GM23248 (cell line): ENCODE measurements at regions not wholly inside any gene's neighbourhood (a gene's known extent, or its start where the extent isn't known, plus 50 kb on each side); places are given as distances from the start of the nearest gene placed in this dataset.

Experiments used
- DNase-seq: peaks from one replicate; pipeline ENCODE4 v3.0.0-alpha.2; 2015
- H2AFZ ChIP-seq: fragments of 200-600 bp; sonication (generic); 2 replicates; pipeline ENCODE4 v1.6.1; 2016; ENCODE audit warnings: antibody characterized with exemption
- H3F3A ChIP-seq: fragments of 200-600 bp; sonication (generic); 2 replicates; pipeline ENCODE4 v1.6.1; 2016; ENCODE audit warnings: mild to moderate bottlenecking, antibody characterized with exemption, mixed run types; ENCODE audit not compliant: insufficient read depth
- H3K27ac ChIP-seq: fragments of 200-600 bp; sonication (generic); 2 replicates; pipeline ENCODE4 v1.5.1; 2016; ENCODE audit warnings: mild to moderate bottlenecking
- H3K27me3 ChIP-seq: fragments of 200-600 bp; sonication (generic); replicated peaks from 2 replicates; pipeline ENCODE4 v1.6.1; 2016; ENCODE audit warnings: mild to moderate bottlenecking; ENCODE audit not compliant: insufficient read depth
- H3K36me3 ChIP-seq: fragments of 200-600 bp; sonication (generic); 2 replicates; pipeline ENCODE4 v1.6.1; 2016; ENCODE audit warnings: low read depth, mild to moderate bottlenecking
- H3K4me1 ChIP-seq: fragments of 200-600 bp; sonication (generic); 2 replicates; pipeline ENCODE4 v1.6.1; 2016; ENCODE audit warnings: mild to moderate bottlenecking; ENCODE audit not compliant: insufficient read depth
- H3K4me2 ChIP-seq: fragments of 200-600 bp; sonication (generic); one replicate; pipeline ENCODE4 v1.6.1; 2016; ENCODE audit warnings: mild to moderate bottlenecking; ENCODE audit not compliant: unreplicated experiment
- H3K4me3 ChIP-seq: fragments of 200-600 bp; sonication (generic); 2 replicates; pipeline ENCODE4 v1.5.1; 2016; ENCODE audit warnings: mild to moderate bottlenecking
- H3K79me2 ChIP-seq: fragments of 200-600 bp; sonication (generic); 2 replicates; pipeline ENCODE4 v1.6.1; 2016; ENCODE audit warnings: mild to moderate bottlenecking; ENCODE audit not compliant: insufficient read depth
- H3K9ac ChIP-seq: fragments of 200-600 bp; sonication (generic); 2 replicates; pipeline ENCODE4 v1.6.1; 2016; ENCODE audit warnings: mild to moderate bottlenecking
- H3K9me2 ChIP-seq: fragments of 200-600 bp; sonication (generic); 2 replicates; pipeline ENCODE4 v1.6.1; 2016; ENCODE audit warnings: mixed run types, mild to moderate bottlenecking, moderate library complexity; ENCODE audit not compliant: insufficient read depth
- H3K9me3 ChIP-seq: fragments of 200-600 bp; sonication (generic); one replicate; pipeline ENCODE4 v1.6.1; 2017; ENCODE audit warnings: low read depth
- H4K20me1 ChIP-seq: fragments of 200-600 bp; sonication (generic); 2 replicates; pipeline ENCODE4 v1.6.0; 2016; ENCODE audit not compliant: insufficient read depth
- EZH2 ChIP-seq: fragments of 200-600 bp; sonication (generic); IDR thresholded peaks from 2 replicates; pipeline ENCODE4 v1.6.1; 2018; ENCODE audit warnings: antibody characterized with exemption, mild to moderate bottlenecking; ENCODE audit not compliant: insufficient read depth, poor library complexity, severe bottlenecking
- EZH2phosphoT487 ChIP-seq: fragments of 200-600 bp; sonication (generic); IDR thresholded peaks from 2 replicates; pipeline ENCODE4 v1.6.1; 2018; ENCODE audit warnings: antibody characterized with exemption, moderate library complexity, mild to moderate bottlenecking, low read depth; ENCODE audit not compliant: insufficient read depth
- WGBS, 2 experiments: methylation state at CpG; one replicate each; pipeline ENCODE4 v1.1.6; 2015 to 2017; ENCODE audit warnings: low lambda C conversion rate in 2 of 2, low coverage in 1 of 2; ENCODE audit errors: missing lambda C conversion rate in 2 of 2; 5-methylcytosine and 5-hydroxymethylcytosine counted together
- in situ Hi-C: fragments of 300-500 bp; cut with MboI; formaldehyde crosslinking; loops from 2 replicates; pipeline ENCODE4 v1.15.0; 2020

- no peaks in the 10 kb centered on the region for H3K9me3 ChIP-seq
- peak overlapping the region; percentile 93 for H3K4me2 ChIP-seq
- peaks cover 82% of the 10 kb centered on the region for H3K79me2 ChIP-seq
- in situ Hi-C loops: loop anchor here (5.0 to 10.0 kb wide), 3 partner anchors 106 to 548 kb away; no protein-coding TSS in a partner anchor
- no peaks in the 10 kb centered on the region for H3K27me3 ChIP-seq
- H3K4me3 ChIP-seq: peak overlapping the region; percentile 80
- no peak for TF ChIP-seq EZH2
- no peak for TF ChIP-seq EZH2phosphoT487
- peak; percentile 90 for DNase-seq
- WGBS, 2 experiments: 7 to 8% methylated on average over 19 of the region's 19 CpGs
- peak overlapping the region; percentile 87 for H3K9ac ChIP-seq
- H3K36me3 ChIP-seq: no peaks in the 10 kb centered on the region; the same call in 1 of the 2 replicates
- peak overlapping the region; percentile 89 for H3K27ac ChIP-seq
- no peaks in the 10 kb centered on the region for H4K20me1 ChIP-seq
- 0 out of 2 replicates have a peak overlapping the region, but pooled peaks have one; percentile 32 for H2AFZ ChIP-seq
- peaks cover 92% of the 10 kb centered on the region for H3F3A ChIP-seq
- H3K9me2 ChIP-seq: no peaks in the 10 kb centered on the region
- peaks cover 76% of the 10 kb centered on the region for H3K4me1 ChIP-seq
These were observed 87.0 kb upstream of the BLID start for GRCh38 chr11:122202951-122203456.

GRCh38 chr11:122202161-122202950 lies 86.3 kb upstream of the BLID start:
- peak overlapping the region; percentile 80 for H3K4me3 ChIP-seq
- H3K9me3 ChIP-seq: no peaks in the 10 kb centered on the region
- in situ Hi-C loops: loop anchor here (5.0 to 10.0 kb wide), 3 partner anchors 105 to 548 kb away; no protein-coding TSS in a partner anchor
- 1 to 4% methylated on average over 16 of the region's 16 CpGs for WGBS, 2 experiments
- H2AFZ ChIP-seq: peak overlapping the region; percentile 32; the same call in 1 of the 2 replicates
- H3F3A ChIP-seq: peaks cover 92% of the 10 kb centered on the region
- no peaks in the 10 kb centered on the region; the same call in 1 of the 2 replicates for H3K36me3 ChIP-seq
- no peak for TF ChIP-seq EZH2
- TF ChIP-seq EZH2phosphoT487: no peak
- peaks cover 88% of the 10 kb centered on the region for H3K79me2 ChIP-seq
- peak; percentile 90 for DNase-seq
- no peaks in the 10 kb centered on the region for H3K27me3 ChIP-seq
- H3K4me1 ChIP-seq: peaks cover 76% of the 10 kb centered on the region
- H3K27ac ChIP-seq: peak overlapping the region; percentile 89
- peak overlapping the region; percentile 93 for H3K4me2 ChIP-seq
- no peaks in the 10 kb centered on the region for H4K20me1 ChIP-seq
- H3K9ac ChIP-seq: peak overlapping the region; percentile 87
- no peaks in the 10 kb centered on the region for H3K9me2 ChIP-seq

GRCh38 chr11:122201106-122201505 lies 85.1 kb upstream of the BLID start:
- Histone ChIP-seq H3K79me2 (peaks cover 91% of the 10 kb centered on the region), H3K4me1 (peaks cover 74% of the 10 kb centered on the region), H3K9me3 (no peaks in the 10 kb centered on the region), H3K9me2 (no peaks in the 10 kb centered on the region), H4K20me1 (no peaks in the 10 kb centered on the region), H3K36me3 (peaks cover 3% of the 10 kb centered on the region; the same call in 1 of the 2 replicates), H3F3A (peaks cover 89% of the 10 kb centered on the region), H2AFZ (no peak overlapping the region), H3K4me3 (peak overlapping the region; percentile 80), H3K4me2 (peak overlapping the region; percentile 93), H3K9ac (peak overlapping the region; percentile 87), H3K27me3 (no peaks in the 10 kb centered on the region), H3K27ac (peak overlapping the region; percentile 89)
- WGBS, 2 experiments: 69 to 70% methylated on average over 4 of the region's 4 CpGs
- in situ Hi-C loops: loop anchor here (5.0 to 10.0 kb wide), 3 partner anchors 104 to 546 kb away; no protein-coding TSS in a partner anchor
- no peak for TF ChIP-seq EZH2
- TF ChIP-seq EZH2phosphoT487: no peak
- DNase-seq: no peak

- H3F3A ChIP-seq: peaks cover 89% of the 10 kb centered on the region
- H2AFZ ChIP-seq: no peak overlapping the region
- H3K79me2 ChIP-seq: peaks cover 91% of the 10 kb centered on the region
- H3K27me3 ChIP-seq: no peaks in the 10 kb centered on the region
- in situ Hi-C loops: loop anchor here (5.0 to 10.0 kb wide), 3 partner anchors 102 to 545 kb away; no protein-coding TSS in a partner anchor
- H3K4me2 ChIP-seq: no peak overlapping the region
- no peak for TF ChIP-seq EZH2
- no peak for TF ChIP-seq EZH2phosphoT487
- peaks cover 5% of the 10 kb centered on the region; the same call in 1 of the 2 replicates for H3K36me3 ChIP-seq
- no peak for DNase-seq
- no peaks in the 10 kb centered on the region for H3K9me2 ChIP-seq
- H3K9me3 ChIP-seq: no peaks in the 10 kb centered on the region
- no peaks in the 10 kb centered on the region for H4K20me1 ChIP-seq
- WGBS, 2 experiments: 76% methylated on average over 3 of the region's 3 CpGs
- H3K27ac ChIP-seq: peak overlapping the region; percentile 89; the same call in 1 of the 2 replicates
- H3K4me1 ChIP-seq: peaks cover 69% of the 10 kb centered on the region
- H3K4me3 ChIP-seq: no peak overlapping the region
- H3K9ac ChIP-seq: no peak overlapping the region
These were observed 83.6 kb upstream of the BLID start for GRCh38 chr11:122199661-122200060.
